PFSK-1 (cell line): ENCODE measurements at regions not wholly inside any gene's neighbourhood (a gene's known extent, or its start where the extent isn't known, plus 50 kb on each side); places are given as distances from the start of the nearest gene placed in this dataset.

Experiments used
- FOXP2 ChIP-seq: optimal IDR thresholded peaks from 2 replicates; pipeline ENCODE3; 2011; ENCODE audit warnings: borderline replicate concordance, control low read depth, inconsistent platforms; ENCODE audit not compliant: insufficient read depth; ENCODE audit errors: extremely low read length, extremely low read depth
- POLR2AphosphoS5 ChIP-seq: IDR thresholded peaks from 2 replicates; pipeline ENCODE4 v1.6.1; 2012; ENCODE audit warnings: low read depth, mild to moderate bottlenecking, control low read depth, low read length, moderate library complexity
- REST ChIP-seq, 2 experiments: IDR thresholded peaks; 2 replicates each; pipeline versions ENCODE4 v1.6.1 to v1.8.0; 2011 to 2012; ENCODE audit warnings: low read depth in 2 of 2, low read length in 2 of 2, control low read depth in 1 of 2, inconsistent platforms in 1 of 2, mild to moderate bottlenecking in 1 of 2, moderate library complexity in 1 of 2; ENCODE audit not compliant: insufficient read depth in 1 of 2
- SIN3A ChIP-seq: IDR thresholded peaks from 2 replicates; pipeline ENCODE4 v1.6.1; 2012; ENCODE audit warnings: mild to moderate bottlenecking, low read length, moderate library complexity, borderline replicate concordance; ENCODE audit not compliant: insufficient read depth
- TAF1 ChIP-seq: IDR thresholded peaks from 2 replicates; pipeline ENCODE4 v1.6.1; 2012; ENCODE audit warnings: low read length, control low read depth, borderline replicate concordance; ENCODE audit not compliant: insufficient read depth

- TF ChIP-seq SIN3A, result no peak
- no peak for TF ChIP-seq POLR2AphosphoS5
- no peak for TF ChIP-seq REST (IDR thresholded peaks at IDR 0.05; ENCODE audit: insufficient read depth in 1 of 2, low read depth in 2 of 2, low read length in 2 of 2)
- TF ChIP-seq FOXP2, result no peak
- TF ChIP-seq TAF1, result no peak
Observed at GRCh38 chr9:85302938-85303756, 438.6 kb downstream of the AGTPBP1 start.

GRCh38 chr9:85298499-85298898, 443.3 kb downstream of the AGTPBP1 start:
- TF ChIP-seq SIN3A (no peak), FOXP2 (no peak), POLR2AphosphoS5 (no peak), REST (IDR thresholded peaks at IDR 0.05; ENCODE audit: insufficient read depth in 1 of 2, low read depth in 2 of 2, low read length in 2 of 2) (no peak)

GRCh38 chr9:85292261-85292660, 449.5 kb downstream of the AGTPBP1 start:
- TF ChIP-seq REST (IDR thresholded peaks at IDR 0.05; ENCODE audit: insufficient read depth in 1 of 2, low read depth in 2 of 2, low read length in 2 of 2) (no peak), POLR2AphosphoS5 (no peak), SIN3A (no peak), TAF1 (no peak), FOXP2 (no peak)

DNA sequence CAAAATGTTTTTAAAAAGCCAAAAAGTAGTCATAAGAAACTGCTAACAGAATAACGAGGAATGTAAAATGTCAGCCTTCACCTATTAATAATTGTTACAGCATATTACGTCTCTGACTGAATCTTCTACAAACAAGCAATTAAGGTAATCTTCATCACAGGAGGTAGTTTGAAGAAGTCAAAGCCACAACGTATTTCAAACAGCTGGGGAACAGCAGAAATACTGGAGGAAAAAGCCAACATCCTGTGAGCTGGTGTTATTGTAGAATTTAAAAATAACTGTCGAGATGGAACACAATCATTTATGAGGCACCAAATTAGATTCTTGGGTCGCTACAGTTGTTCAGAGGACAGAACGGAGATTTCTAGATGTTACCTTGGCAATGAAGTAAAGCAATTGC, 450.5 kb downstream of the AGTPBP1 start:
- TF ChIP-seq REST (IDR thresholded peaks at IDR 0.05; ENCODE audit: insufficient read depth in 1 of 2, low read depth in 2 of 2, low read length in 2 of 2), result no peak
- no peak for TF ChIP-seq FOXP2
- TF ChIP-seq TAF1, result no peak
- no peak for TF ChIP-seq POLR2AphosphoS5
- no peak for TF ChIP-seq SIN3A

DNA sequence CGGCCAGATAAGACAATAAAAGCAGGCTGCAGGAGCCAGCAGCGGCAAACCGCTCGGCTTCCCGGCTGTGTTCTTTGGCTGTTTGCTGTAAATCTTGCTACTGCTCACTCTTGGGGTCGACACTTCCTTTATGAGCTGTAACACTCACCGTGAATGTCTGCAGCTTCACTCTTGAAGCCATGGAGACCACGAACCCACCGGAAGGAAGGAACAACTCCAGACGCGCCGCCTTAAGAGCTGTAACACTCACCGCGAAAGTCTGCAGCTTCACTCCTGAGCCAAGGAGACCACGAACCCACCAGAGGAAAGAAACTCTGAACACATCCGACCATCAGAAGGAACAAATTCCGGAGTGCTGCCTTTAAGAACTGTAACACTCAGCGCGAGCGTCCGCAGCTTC, 451.7 kb downstream of the AGTPBP1 start:
- TF ChIP-seq FOXP2 (no peak), POLR2AphosphoS5 (no peak), SIN3A (no peak), REST (IDR thresholded peaks at IDR 0.05; ENCODE audit: insufficient read depth in 1 of 2, low read depth in 2 of 2, low read length in 2 of 2) (no peak), TAF1 (no peak)
